ENCODE measurements at regions not wholly inside any gene's neighbourhood (a gene's known extent, or its start where the extent isn't known, plus 50 kb on each side); places are given as distances from the start of the nearest gene placed in this dataset.

- Mint-ChIP-seq H3K4me3 (ENCODE audit: low read depth) (no peak overlapping the region), H3K4me1 (ENCODE audit: low read depth) (peaks cover 17% of the 10 kb centered on the region), H3K27ac (no peak overlapping the region), H3K9me3 (ENCODE audit: low read depth) (no peaks in the 10 kb centered on the region), H3K27me3 (no peaks in the 10 kb centered on the region), H3K36me3 (ENCODE audit: insufficient read depth) (no peaks in the 10 kb centered on the region)
- DNase-seq (ENCODE audit: low spot score, unreplicated experiment): no peak
- no peak for TF ChIP-seq CTCF (IDR thresholded peaks at IDR 0.05; ENCODE audit: unreplicated experiment)
Measured at GRCh38 chr13:55090612-55091011, 2050.1 kb upstream of the PRR20A start.

- no peak for TF ChIP-seq CTCF (IDR thresholded peaks at IDR 0.05; ENCODE audit: unreplicated experiment)
- H3K27me3 Mint-ChIP-seq: no peaks in the 10 kb centered on the region
- H3K9me3 Mint-ChIP-seq (ENCODE audit: low read depth): no peaks in the 10 kb centered on the region
- DNase-seq (ENCODE audit: low spot score, unreplicated experiment): no peak
- H3K4me3 Mint-ChIP-seq (ENCODE audit: low read depth): no peak overlapping the region
- H3K36me3 Mint-ChIP-seq (ENCODE audit: insufficient read depth): no peaks in the 10 kb centered on the region
- H3K27ac Mint-ChIP-seq: no peak overlapping the region
- H3K4me1 Mint-ChIP-seq (ENCODE audit: low read depth): peaks cover 17% of the 10 kb centered on the region
Measured at GRCh38 chr13:55091172-55091571, 2049.5 kb upstream of the PRR20A start.

- Mint-ChIP-seq H3K27me3 (no peaks in the 10 kb centered on the region), H3K4me3 (ENCODE audit: low read depth) (no peak overlapping the region), H3K4me1 (ENCODE audit: low read depth) (no peaks in the 10 kb centered on the region), H3K27ac (no peak overlapping the region), H3K9me3 (ENCODE audit: low read depth) (no peaks in the 10 kb centered on the region), H3K36me3 (ENCODE audit: insufficient read depth) (no peaks in the 10 kb centered on the region)
- no peak for DNase-seq (ENCODE audit: low spot score, unreplicated experiment)
- no peak for TF ChIP-seq CTCF (IDR thresholded peaks at IDR 0.05; ENCODE audit: unreplicated experiment)
Measured at GRCh38 chr13:55106509-55106908, 2034.2 kb upstream of the PRR20A start.

GRCh38 chr13:55120631-55121030 is 2020.1 kb upstream of the PRR20A start:
- Mint-ChIP-seq H3K36me3 (ENCODE audit: insufficient read depth) (no peaks in the 10 kb centered on the region), H3K4me1 (ENCODE audit: low read depth) (peaks cover 5% of the 10 kb centered on the region), H3K4me3 (ENCODE audit: low read depth) (no peak overlapping the region), H3K9me3 (ENCODE audit: low read depth) (no peaks in the 10 kb centered on the region), H3K27ac (no peak overlapping the region), H3K27me3 (no peaks in the 10 kb centered on the region)
- no peak for DNase-seq (ENCODE audit: low spot score, unreplicated experiment)
- TF ChIP-seq CTCF (IDR thresholded peaks at IDR 0.05; ENCODE audit: unreplicated experiment): no peak

GRCh38 chr13:55155046-55155445 is 1985.7 kb upstream of the PRR20A start:
- H3K4me1 Mint-ChIP-seq (ENCODE audit: low read depth): peaks cover 1% of the 10 kb centered on the region
- no peak for DNase-seq (ENCODE audit: low spot score, unreplicated experiment)

More at GRCh38 chr13:55155046-55155445, 1985.7 kb upstream of the PRR20A start:
- no peak for TF ChIP-seq CTCF (IDR thresholded peaks at IDR 0.05; ENCODE audit: unreplicated experiment)
- Mint-ChIP-seq H3K4me3 (ENCODE audit: low read depth) (no peak overlapping the region), H3K36me3 (ENCODE audit: insufficient read depth) (no peaks in the 10 kb centered on the region), H3K27ac (no peak overlapping the region), H3K9me3 (ENCODE audit: low read depth) (no peaks in the 10 kb centered on the region), H3K27me3 (no peaks in the 10 kb centered on the region)
